ENCODE measurements at regions not wholly inside any gene's neighbourhood (a gene's known extent, or its start where the extent isn't known, plus 50 kb on each side); places are given as distances from the start of the nearest gene placed in this dataset.

DNA sequence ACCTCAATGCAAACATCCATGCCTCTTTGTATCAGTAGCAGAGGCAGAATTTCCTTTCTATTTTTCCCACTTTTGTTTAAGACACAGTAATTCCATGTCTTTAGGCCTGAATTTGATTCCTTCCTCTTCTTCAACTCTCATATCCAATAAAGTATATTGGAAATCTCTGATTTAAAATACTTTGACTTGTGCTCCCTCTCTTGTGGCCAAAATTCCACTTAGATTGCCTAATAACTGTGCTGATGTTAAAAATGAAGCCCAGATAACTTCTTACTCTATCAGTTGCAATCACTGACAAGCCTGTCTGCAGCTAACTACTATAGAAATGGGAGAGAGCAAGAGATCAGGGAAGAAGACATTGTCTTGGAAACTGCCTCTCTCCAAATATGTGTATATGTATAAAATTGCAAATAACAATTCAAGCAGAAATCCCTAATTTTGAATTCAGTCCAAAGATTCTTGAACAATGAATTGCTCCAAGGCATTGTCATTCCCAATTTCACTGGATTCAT is 163.5 kb upstream of the SPIN4 start:
- DNase-seq (ENCODE audit: low read depth): no peak
- TF ChIP-seq, protein P1, sequence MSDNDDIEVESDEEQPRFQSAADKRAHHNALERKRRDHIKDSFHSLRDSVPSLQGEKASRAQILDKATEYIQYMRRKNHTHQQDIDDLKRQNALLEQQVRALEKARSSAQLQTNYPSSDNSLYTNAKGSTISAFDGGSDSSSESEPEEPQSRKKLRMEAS (IDR thresholded peaks at IDR 0.05; ENCODE audit: low read depth, low read length): no peak
- TF ChIP-seq, protein P2, sequence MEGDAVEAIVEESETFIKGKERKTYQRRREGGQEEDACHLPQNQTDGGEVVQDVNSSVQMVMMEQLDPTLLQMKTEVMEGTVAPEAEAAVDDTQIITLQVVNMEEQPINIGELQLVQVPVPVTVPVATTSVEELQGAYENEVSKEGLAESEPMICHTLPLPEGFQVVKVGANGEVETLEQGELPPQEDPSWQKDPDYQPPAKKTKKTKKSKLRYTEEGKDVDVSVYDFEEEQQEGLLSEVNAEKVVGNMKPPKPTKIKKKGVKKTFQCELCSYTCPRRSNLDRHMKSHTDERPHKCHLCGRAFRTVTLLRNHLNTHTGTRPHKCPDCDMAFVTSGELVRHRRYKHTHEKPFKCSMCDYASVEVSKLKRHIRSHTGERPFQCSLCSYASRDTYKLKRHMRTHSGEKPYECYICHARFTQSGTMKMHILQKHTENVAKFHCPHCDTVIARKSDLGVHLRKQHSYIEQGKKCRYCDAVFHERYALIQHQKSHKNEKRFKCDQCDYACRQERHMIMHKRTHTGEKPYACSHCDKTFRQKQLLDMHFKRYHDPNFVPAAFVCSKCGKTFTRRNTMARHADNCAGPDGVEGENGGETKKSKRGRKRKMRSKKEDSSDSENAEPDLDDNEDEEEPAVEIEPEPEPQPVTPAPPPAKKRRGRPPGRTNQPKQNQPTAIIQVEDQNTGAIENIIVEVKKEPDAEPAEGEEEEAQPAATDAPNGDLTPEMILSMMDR (IDR thresholded peaks at IDR 0.05; ENCODE audit: low read depth, low read length): no peak
- TF ChIP-seq POLR2A (IDR thresholded peaks at IDR 0.05; ENCODE audit: extremely low read depth, insufficient read length) (no peak), MYC (IDR thresholded peaks at IDR 0.05; ENCODE audit: low read depth, low read length) (no peak)
- H3K4me3 ChIP-seq (ENCODE audit: low read depth, low read length): no peak overlapping the region

DNA sequence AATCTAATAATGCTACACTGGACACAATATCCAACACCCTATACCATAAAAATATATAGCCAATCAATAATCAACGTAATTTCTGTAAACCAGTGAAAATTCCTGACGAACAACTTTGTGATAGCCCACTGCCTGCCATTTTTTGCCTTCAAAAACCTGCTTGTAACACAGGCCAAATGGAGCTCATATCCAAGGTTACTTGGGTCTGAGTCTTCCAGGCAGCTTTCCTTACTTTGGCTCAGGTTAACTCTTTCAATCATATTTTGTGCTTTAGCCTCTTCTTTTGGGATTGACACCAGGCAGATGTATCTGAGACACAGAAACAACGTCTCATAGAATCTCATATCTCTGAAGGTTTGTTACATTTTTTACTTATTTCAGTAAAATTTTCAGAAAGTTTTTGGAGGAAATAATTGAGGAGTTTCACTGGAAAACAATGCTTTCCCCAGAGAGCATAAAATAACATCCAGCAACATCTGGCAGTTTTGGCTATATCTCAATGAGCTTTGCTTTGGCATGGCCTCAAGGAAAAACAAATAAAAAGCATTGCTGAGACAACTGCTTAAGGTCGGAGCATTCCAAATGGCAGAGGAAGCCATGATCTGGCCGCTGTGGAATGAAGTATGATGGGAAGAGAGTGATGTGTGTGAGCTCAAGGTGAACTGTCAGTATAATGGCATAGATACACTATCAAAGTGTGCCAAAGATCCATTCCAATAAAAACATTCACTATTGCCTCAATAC is 162.9 kb upstream of the SPIN4 start:
- TF ChIP-seq POLR2A (IDR thresholded peaks at IDR 0.05; ENCODE audit: extremely low read depth, insufficient read length): no peak
- TF ChIP-seq, protein P2 (IDR thresholded peaks at IDR 0.05; ENCODE audit: low read depth, low read length): no peak
- TF ChIP-seq, protein P1 (IDR thresholded peaks at IDR 0.05; ENCODE audit: low read depth, low read length): no peak
- no peak for TF ChIP-seq MYC (IDR thresholded peaks at IDR 0.05; ENCODE audit: low read depth, low read length)

DNA sequence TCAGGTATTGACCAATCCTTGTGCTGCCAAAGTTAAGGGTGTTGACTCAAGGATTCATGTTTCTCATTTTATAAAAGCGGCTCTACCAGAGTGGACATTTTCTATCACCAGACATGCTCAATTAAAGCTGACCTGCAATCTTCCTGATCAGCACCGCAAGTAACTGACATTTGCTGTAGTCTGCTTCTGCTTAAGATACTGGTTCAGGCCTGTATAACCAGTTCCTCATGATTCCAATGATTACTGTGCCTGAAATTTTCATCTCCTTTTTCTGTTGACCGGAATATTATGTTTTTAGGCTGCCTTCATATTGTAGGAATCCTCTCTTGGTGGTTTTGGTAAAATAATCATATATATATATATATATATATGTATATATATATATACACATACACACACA is 160.2 kb upstream of the SPIN4 start:
- H3K4me3 ChIP-seq (ENCODE audit: low read depth, low read length): no peak overlapping the region
- TF ChIP-seq, protein P1 (IDR thresholded peaks at IDR 0.05; ENCODE audit: low read depth, low read length): no peak
- no peak for TF ChIP-seq POLR2A (IDR thresholded peaks at IDR 0.05; ENCODE audit: extremely low read depth, insufficient read length)
- TF ChIP-seq, protein P2 (IDR thresholded peaks at IDR 0.05; ENCODE audit: low read depth, low read length): no peak
- no peak for TF ChIP-seq MYC (IDR thresholded peaks at IDR 0.05; ENCODE audit: low read depth, low read length)
- no peak for DNase-seq (ENCODE audit: low read depth)

More for the DNA sequence above, 162.9 kb upstream of the SPIN4 start:
- no peak overlapping the region for H3K4me3 ChIP-seq (ENCODE audit: low read depth, low read length)
- DNase-seq (ENCODE audit: low read depth): no peak

DNA sequence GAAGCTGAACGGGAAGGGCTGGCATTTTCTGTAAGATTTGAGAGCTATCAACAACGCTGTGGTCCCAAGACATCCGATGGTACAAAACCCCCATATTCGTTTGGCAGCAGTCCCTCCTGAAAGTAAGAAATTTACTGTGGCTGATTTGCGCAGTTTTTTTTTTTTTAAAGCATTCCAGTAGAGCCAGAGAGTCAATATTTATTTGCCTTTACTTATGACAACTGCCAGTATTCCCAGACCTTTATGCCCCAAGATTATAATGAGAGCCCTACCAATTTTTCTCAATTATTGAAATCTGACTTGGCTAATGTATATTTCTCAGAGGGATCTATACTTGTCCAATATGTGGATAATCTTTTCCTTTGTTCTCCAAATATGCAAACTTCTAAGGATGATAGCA is 157.5 kb upstream of the SPIN4 start:
- no peak for DNase-seq (ENCODE audit: low read depth)
- TF ChIP-seq, protein P2 (IDR thresholded peaks at IDR 0.05; ENCODE audit: low read depth, low read length): no peak
- no peak for TF ChIP-seq MYC (IDR thresholded peaks at IDR 0.05; ENCODE audit: low read depth, low read length)
- TF ChIP-seq POLR2A (IDR thresholded peaks at IDR 0.05; ENCODE audit: extremely low read depth, insufficient read length): no peak
- TF ChIP-seq, protein P1 (IDR thresholded peaks at IDR 0.05; ENCODE audit: low read depth, low read length): no peak
- H3K4me3 ChIP-seq (ENCODE audit: low read depth, low read length): no peak overlapping the region

DNA sequence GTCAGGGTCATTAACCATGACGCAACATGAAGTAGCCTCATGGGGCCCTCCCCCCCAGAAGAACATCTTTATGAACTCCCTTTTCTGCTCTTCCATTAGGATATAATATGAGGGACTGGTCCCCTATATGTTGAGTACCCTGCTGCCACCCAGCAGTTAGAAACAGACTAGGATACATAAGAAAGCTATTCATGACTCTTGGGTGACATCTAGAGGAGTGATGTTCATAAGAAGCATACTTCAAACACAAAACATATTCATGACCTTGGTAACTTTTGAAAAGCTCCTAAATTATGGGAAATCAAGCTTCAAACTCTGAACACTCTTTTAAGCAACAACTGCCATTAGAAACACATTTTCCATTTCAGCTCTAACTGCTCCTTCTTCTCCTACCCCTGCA is 155.2 kb upstream of the SPIN4 start:
- peak; percentile 55 for DNase-seq (ENCODE audit: low read depth)
- TF ChIP-seq MYC (IDR thresholded peaks at IDR 0.05; ENCODE audit: low read depth, low read length) (no peak), POLR2A (IDR thresholded peaks at IDR 0.05; ENCODE audit: extremely low read depth, insufficient read length) (no peak)
- TF ChIP-seq, protein P1 (IDR thresholded peaks at IDR 0.05; ENCODE audit: low read depth, low read length): no peak
- TF ChIP-seq, protein P2 (IDR thresholded peaks at IDR 0.05; ENCODE audit: low read depth, low read length): no peak
- no peak overlapping the region for H3K4me3 ChIP-seq (ENCODE audit: low read depth, low read length)

Data from NB4 (cell line).